GM04504 (cell line): ENCODE measurements at regions not wholly inside any gene's neighbourhood (a gene's known extent, or its start where the extent isn't known, plus 50 kb on each side); places are given as distances from the start of the nearest gene placed in this dataset.
"Not testable (repeated sequence)": the region's sequence is repeated elsewhere in the genome, so short reads cannot be mapped to it uniquely, and the experiment has no call there.

Source experiments
- DNase-seq: peaks from one replicate; pipeline ENCODE4 v3.0.0-alpha.2; 2012; ENCODE audit warnings: low read depth

- DNase-seq: no peak
These were observed 1921.4 kb upstream of the PCDH20 start for GRCh38 chr13:63337041-63337440.

GRCh38 chr13:63336549-63336948, 1920.9 kb upstream of the PCDH20 start:
- DNase-seq: no peak

GRCh38 chr13:63327584-63327983, 1911.9 kb upstream of the PCDH20 start:
- DNase-seq: no peak

- no peak for DNase-seq
These were observed 1907.8 kb upstream of the PCDH20 start for GRCh38 chr13:63323441-63323840.

- no peak for DNase-seq
These were observed 1895.9 kb upstream of the PCDH20 start for GRCh38 chr13:63311587-63311986.

GRCh38 chr13:63308549-63309165, 1893.0 kb upstream of the PCDH20 start:
- no peak for DNase-seq

- DNase-seq: no peak
These were observed 1891.6 kb upstream of the PCDH20 start for GRCh38 chr13:63307228-63307627.

GRCh38 chr13:63305641-63306133, 1890.0 kb upstream of the PCDH20 start:
- no peak for DNase-seq

GRCh38 chr13:63304497-63304896, 1888.8 kb upstream of the PCDH20 start:
- no peak for DNase-seq

GRCh38 chr13:63299866-63300394, 1884.3 kb upstream of the PCDH20 start:
- no peak for DNase-seq

- DNase-seq: no peak
These were observed 1881.5 kb upstream of the PCDH20 start for GRCh38 chr13:63297163-63297562.

GRCh38 chr13:63291701-63292100, 1876.1 kb upstream of the PCDH20 start:
- DNase-seq: no peak

GRCh38 chr13:63288576-63288975, 1872.9 kb upstream of the PCDH20 start:
- DNase-seq: no peak

- no peak for DNase-seq
These were observed 1872.3 kb upstream of the PCDH20 start for GRCh38 chr13:63287926-63288325.

- no peak for DNase-seq
These were observed 1869.8 kb upstream of the PCDH20 start for GRCh38 chr13:63285426-63285825.

GRCh38 chr13:63279136-63279535, 1863.5 kb upstream of the PCDH20 start:
- no peak for DNase-seq

- no peak for DNase-seq
These were observed 1859.1 kb upstream of the PCDH20 start for GRCh38 chr13:63274772-63275171.

- no peak for DNase-seq
These were observed 1834.0 kb upstream of the PCDH20 start for GRCh38 chr13:63249411-63250187.

- DNase-seq: not testable (repeated sequence)
These were observed 1821.2 kb upstream of the PCDH20 start for GRCh38 chr13:63236667-63237396.

GRCh38 chr13:63218596-63218995, 1802.9 kb upstream of the PCDH20 start:
- not testable (repeated sequence) for DNase-seq

- DNase-seq: no peak
These were observed 1793.8 kb upstream of the PCDH20 start for GRCh38 chr13:63209330-63210017.

GRCh38 chr13:63208826-63209225, 1793.2 kb upstream of the PCDH20 start:
- no peak for DNase-seq
